GM21576 (cell line): ENCODE measurements at regions not wholly inside any gene's neighbourhood (a gene's known extent, or its start where the extent isn't known, plus 50 kb on each side); places are given as distances from the start of the nearest gene placed in this dataset.
"Not testable (repeated sequence)": the region's sequence is repeated elsewhere in the genome, so short reads cannot be mapped to it uniquely, and the experiment has no call there.

Experiments
- ATAC-seq: cut with Tn5 transposase; IDR thresholded peaks from one replicate; pipeline ENCODE4 v1.9.1; 2021; ENCODE audit warnings: mild to moderate bottlenecking, moderate library complexity; ENCODE audit not compliant: unreplicated experiment

DNA sequence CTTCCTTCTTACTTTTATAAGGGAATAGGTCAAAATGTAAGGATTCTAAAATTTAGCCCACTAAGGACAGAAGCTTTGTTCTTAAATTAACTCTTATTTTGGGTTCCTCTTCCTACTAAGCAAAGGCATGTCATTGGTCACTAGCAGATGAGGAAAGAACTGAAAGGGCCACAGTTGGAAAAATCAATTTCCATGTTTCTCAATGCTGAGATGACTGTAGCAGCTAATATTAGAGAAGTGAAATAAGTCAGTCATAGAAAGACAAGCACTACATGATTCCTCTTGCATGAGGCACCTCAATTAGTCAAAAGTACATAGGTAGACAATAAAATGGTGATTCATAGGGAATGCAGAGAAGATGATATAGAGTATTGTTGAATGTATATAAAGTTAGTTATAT lies 353.7 kb downstream of the RSL24D1 start:
- no peak for ATAC-seq

DNA sequence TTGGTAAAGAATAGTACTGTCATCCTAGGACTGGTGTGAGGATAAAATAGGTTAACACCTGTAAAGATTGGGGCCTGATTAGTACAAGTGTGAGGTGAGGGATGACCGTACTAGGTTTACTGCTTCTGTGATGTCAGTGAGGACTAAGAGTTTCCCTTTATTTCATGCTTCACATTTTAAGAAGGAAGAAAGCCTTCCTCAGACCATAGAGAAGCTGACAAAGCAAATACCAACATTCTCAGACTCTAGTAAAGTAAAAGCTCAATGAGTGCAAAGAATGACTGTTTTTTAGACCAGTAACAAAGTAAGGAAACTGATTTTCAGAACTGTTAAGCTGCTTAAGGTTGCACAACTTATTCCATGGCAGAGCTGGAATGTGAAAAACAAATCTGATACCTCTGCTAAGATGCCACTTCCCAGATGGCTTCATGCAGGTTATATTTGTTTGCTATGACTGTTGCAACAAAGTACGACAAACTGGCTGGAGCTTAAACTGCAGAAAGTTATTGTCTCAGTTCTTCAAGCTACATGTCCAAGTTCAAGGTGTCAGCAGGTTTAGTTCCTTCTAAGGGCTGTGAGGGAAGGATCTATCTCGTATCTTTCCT lies 354.9 kb downstream of the RSL24D1 start:
- ATAC-seq, result no peak

DNA sequence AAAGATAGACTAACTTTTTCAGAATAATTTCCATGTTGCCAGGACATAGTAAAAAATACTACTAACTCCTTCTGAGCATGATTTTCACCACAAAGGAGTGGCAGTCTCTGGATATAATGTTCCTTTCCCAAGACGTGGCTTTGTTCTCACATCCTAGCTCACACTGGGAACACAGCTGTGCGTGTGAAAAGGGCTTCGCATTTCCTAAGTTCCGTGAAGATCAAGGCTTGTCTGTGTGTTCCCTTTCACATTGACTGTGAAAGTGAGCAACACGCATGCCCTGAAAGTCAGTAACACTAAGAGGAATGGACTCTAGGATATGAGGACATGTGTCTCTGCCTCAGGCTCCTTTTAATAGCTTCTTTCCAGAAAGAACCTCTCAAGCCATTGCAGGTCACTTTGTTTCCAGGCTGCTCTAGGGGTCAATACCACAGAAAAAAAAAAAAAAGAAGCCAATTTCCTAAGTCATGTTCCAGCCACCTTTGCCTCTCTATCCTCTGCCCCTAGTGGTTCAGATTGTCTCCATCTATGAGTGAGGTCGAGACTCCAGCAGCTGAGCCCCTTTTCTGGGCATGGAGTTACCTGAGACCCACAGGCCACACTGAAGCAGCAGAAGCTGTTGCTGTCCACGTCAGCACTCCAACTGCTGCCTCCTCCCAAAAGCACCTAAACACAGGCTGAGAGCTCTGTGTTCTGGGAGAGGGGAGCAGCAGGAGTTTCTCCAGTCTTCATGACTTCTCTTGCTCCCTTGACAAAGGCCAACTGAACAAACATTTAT lies 355.9 kb downstream of the RSL24D1 start:
- no peak for ATAC-seq

DNA sequence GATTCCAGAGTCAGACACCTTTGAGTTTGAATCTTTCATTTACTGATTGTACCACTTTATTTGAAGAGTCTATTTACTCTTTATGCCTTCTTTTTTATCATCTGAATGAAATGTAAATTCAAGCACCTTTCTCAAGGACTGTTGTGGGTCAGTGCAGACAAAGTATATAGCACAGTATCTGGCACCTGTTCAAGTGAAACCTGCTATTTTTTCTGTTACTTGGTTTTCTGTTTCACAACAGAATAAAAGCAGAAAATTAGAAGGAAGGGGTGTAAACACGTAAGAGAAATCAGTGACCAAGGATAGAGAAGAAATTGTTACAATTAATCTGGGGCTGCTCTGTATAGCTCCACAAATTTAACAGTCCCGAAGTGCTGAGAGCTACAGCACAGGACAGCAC lies 357.4 kb downstream of the RSL24D1 start:
- ATAC-seq, result no peak

DNA sequence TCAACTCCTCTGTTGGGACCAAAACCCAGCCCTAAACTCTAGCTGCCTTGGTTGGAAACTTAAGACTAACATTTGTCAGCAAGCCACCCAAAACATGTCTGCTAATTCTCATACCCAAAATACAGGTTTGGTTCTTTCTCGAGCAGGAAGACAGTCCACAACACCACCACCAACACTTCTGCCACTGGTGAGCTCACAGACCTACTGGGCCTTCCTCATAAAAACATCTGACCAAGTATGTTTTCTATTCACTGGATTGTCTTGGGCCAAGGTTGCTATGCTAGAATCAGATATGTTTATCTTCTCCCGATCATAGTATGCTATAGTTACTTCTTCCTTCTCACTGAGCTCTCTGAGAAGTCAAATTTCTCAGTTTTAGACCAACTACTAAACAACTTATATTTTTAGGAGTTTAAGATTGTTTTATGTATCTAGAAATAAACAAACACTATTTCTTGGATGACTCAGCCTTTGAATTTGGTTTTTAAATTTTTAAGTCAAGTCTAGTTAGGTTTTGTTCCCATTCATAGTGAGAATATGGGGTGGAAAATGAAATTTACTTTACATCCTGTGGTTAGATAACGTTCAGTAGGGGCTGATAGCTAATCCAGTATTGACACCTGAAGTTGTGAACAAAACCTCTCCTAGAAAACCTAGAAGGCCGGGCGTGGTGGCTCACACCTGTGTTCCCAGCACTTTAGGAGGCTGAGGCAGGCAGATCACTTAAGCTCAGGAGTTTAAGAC lies 360.5 kb downstream of the RSL24D1 start:
- no peak for ATAC-seq

DNA sequence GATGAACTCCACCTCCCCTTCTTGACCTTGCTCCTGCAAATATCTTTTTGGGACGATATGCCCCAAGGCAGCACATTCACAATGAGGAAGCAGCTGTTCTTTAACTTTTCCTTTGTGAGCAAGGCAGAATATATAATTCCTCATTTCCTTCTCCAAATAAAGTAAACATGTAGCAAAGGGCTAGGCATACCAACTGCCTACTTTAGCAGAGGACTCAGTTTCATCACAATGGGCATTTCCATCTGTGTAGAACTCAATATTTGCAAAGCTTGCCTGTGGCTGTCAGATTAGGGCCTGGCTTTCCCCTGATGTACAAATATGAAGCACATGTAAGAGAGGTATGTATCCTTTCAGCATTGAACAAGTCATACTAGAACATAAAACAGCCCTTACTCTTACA lies 366.9 kb downstream of the RSL24D1 start:
- no peak for ATAC-seq

DNA sequence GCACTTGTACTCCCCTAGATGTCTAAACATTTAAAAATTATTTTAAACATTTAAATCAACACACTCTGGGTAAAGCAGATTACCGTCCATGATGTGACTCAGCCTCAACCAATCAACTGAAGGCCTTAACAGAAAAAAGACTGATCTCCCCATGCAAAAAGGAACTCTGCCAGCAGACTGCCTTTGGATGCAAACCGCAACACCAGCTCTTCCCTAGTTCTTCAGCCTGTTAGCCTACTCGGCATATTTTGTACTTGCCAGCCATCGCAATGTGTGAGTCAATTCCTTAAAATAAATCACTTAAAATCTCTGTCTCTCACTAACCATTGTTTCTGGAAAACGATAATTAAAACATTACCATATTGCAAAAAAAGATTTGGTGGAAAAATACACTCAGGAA lies 375.9 kb downstream of the RSL24D1 start:
- ATAC-seq, result no peak

DNA sequence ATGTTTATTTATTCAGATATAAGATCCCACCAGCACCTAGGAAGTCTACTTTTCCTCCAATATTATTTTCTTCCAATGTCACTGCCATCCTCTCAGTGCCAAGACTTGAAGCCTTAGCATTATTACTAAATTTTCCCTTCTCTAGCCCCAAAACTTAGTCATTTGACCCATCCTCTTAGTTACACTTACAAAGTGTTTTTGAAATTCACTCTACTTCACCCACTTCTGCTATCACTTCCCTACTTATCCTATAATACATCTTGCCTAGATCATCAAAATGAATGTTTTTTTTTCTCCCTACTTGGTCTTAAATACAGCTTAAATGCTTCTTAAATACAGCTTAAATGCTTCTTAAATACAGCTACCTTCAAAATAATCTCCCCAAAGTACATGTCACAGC lies 376.6 kb downstream of the RSL24D1 start:
- ATAC-seq, result no peak

DNA sequence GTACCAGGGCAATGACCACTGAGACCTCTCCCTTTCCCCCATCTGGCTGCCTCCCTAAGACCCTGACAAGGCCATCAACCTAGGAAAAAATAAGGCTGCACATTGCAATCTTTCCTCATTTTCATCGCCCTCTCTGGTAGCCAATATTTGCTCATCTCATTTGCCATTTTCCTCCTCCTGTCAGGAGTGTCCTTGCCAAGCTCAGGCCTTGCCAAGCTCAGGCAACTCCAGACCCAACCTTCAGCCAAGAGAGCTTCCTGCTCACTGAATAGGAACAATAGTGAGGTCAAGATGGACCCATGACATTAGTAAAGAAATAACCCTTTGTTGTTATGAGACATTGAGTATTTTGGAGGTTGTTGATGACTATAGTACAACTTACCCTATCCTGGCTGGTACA lies 380.3 kb downstream of the RSL24D1 start:
- no peak for ATAC-seq

DNA sequence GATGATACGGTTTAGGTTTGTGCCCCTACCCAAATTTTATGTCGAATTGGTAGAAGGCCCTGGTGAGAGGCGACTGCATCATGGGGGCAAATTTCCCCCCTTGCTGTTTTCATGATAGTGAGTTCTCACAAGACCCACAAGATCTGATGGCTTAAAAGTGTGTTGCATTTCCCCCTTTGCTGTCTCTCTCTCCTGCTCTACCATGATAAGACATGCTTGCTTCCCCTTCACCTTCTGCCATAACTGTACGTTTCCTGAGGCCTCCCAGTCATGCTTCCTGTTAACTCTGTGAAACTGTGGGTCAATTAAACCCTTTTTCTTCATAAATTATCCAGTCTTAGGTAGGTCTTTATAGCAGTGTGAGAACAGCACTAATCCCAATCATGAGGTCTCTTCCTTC lies 381.2 kb downstream of the RSL24D1 start:
- ATAC-seq, result no peak

DNA sequence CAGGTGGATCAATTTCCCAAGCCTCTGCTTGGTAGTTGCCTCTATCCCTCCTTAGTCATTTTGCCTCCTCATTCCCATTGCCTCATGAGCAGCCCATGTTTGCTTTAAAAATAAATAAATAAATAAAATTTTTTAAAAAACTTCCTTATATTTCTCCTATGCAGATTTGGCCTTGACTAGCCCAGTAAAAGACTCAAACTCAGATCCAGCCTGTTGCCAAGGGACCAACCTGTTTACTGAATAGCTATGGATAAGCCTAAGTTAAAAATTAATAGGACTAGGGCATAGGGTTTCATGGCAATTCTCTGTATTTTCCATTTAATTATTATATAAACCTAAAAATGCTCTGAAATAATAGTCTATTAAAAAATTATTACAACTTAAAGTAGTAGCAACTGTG lies 384.4 kb downstream of the RSL24D1 start:
- no peak for ATAC-seq

DNA sequence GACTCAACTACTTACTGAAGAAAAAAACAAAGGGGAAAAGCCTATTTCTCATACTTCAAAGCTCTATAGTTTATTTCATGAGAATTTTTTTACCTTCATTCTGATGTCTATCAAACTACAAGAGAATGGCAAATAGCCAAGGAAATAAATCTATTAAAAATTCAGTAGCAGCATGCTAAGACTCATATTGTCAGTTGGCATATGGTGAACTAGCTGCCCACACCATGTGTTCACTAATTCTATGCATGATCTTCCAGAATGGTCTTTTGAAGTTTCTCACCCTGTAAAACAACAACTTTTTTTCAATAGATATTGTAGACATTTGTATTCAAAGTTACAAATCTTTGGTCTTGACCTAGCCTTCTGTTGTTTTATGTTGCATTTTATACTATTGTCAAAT lies 386.2 kb downstream of the RSL24D1 start:
- ATAC-seq, result no peak

DNA sequence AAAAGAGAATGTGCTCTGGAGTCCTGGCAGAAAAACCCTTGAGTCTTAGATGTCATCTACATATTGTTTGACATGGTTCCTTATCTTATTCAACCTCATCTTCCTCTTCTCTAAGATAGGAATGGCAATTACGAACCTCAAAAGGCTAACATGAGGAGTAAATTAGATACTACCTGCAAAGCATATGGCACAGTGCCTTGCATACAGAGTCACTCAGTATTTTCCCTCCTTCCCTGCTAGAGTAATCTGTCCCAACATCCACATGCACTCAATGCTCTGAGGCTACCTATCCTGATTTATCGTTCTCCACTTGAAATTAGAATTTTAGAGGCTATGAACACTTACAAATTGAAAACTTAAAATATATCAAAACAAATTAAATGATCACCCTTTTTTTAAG lies 386.7 kb downstream of the RSL24D1 start:
- no peak for ATAC-seq

DNA sequence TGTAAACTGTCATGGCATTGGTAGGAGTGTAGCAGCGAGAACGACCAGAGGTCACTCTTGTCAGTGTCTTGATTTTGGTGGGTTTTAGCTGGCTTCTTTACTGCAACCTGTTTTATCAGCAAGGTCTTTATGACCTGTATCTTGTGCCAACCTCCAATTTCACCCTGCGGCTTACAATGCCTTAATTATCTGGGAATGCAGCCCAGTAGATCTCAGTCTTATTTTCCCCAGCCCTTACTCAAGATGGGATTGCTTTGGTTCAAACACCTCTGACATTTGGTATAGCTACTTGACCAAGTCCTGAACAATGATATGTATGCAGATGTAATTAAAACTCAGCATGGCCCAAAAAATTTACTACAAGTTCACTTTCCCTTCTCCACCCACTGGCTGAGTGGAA lies 388.4 kb downstream of the RSL24D1 start:
- no peak for ATAC-seq

DNA sequence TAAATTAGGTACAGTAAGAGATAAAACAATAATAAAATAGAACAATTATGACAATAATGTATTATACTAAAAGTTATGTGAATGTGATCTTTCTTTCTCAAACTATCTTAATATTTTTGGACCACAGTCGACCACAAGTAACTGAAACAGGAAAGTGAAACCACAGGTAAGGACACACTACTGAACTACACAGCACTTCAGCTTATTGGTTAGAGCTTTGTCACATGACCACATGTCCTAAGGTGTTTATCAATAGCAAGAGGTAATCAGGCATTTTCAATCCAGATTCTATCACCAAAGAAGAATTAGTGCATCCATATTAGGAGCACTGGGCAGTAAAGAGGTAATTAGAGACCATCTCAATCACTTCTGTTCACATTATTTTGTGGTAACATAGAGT lies 392.8 kb downstream of the RSL24D1 start:
- no peak for ATAC-seq

DNA sequence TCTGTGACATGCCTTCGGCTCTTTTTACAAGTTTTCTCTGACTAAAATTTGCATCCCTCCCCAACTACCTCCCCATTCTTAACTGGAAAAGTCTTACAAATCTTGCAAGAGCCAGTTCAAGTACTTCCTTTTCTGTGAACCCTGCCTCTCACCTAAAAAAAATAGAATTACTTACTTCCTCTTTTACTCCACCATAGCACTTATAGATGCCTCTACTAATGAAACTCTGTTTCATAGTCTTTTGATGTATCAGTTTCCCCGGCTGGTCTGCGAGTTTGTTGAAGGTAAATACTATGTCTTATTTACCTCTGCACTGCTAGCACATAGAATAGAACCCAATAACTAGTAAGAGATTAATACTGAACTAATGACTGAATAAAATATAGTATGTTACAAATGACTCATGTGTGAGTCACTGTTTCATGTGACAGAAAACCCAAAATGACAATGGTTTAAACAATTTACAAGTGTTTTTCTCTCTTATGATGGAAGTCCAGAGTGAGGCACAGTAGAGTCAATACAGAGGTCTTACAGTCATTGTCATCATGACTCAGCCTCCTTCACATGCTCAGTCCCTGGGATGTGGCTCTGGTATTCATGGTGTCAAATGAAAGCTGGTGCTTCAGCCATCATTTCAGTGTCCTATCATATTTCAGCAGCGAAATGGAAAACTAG lies 393.5 kb downstream of the RSL24D1 start:
- peak; percentile 87 for ATAC-seq

DNA sequence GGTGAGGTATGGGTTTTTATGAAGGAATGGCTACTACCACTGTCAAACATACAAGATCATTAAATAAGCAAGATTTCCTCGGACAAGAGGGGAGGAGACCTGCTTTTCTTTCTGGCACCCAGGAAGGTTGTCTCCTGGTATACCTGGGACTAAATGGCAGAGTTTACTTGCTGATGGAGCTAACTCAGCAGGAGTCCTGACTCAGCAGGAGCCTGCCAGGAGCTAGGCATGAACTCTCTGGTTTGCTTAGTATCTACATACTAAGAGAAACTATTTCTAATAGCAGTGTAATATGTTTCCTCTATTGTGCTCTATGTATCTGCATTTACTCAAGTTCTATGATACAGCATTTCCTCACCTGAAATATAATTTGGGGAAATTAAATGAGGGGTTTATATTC lies 404.2 kb downstream of the RSL24D1 start:
- ATAC-seq, result no peak

DNA sequence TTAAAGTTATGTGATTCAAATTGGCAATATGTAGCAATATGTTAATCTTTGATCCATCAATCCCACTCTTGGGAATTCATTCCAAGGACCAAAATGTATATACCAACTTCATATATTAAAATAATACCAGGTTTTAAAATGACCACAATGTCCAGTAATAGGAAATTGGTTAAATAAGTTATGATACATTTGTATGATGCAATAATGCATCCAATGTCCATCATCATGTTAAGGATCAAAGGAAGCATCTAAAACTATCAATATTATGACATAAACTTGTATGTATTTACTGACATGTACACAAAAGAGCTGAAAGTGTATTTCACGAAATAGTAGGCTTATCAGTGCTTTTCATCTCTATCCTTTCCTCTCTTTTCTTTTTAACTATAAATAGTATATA lies 406.0 kb downstream of the RSL24D1 start:
- ATAC-seq, result no peak

DNA sequence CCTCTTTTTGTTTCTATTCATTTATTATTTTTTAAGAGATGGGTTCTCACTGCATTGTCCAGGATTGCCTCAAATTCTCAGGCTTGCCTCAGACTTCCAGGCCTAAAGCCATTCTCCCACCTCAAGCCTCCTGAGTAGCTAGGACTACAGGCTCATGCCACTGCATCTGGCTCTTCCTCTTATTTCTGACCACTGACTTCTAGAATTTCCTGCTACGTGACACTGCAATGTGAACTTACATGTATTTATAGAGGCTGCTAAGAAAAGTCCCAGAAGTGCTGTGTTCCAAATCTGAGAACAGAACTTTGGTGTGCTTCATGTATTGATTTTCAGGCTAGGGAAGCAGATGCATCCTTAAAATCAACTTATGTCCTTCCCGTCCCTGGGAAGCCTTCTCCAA lies 407.4 kb downstream of the RSL24D1 start:
- no peak for ATAC-seq

DNA sequence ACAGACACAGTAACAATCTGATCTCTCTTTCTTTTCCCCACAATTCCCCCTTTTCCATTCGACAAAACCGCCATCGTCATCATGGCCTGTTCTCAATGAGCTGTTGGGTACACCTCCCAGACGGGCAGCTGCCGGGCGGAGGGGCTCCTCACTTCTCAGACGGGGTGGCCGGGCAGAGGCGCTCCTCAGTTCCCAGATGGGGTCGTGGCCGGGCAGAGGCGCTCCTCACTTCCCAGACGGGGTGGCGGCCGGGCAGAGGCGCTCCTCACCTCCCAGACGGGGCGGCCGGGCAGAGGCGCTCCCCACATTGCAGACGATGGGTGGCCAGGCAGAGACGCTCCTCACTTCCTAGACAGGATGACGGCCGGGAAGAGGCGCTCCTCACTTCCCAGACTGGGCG lies 415.5 kb downstream of the RSL24D1 start:
- not testable (repeated sequence) for ATAC-seq

DNA sequence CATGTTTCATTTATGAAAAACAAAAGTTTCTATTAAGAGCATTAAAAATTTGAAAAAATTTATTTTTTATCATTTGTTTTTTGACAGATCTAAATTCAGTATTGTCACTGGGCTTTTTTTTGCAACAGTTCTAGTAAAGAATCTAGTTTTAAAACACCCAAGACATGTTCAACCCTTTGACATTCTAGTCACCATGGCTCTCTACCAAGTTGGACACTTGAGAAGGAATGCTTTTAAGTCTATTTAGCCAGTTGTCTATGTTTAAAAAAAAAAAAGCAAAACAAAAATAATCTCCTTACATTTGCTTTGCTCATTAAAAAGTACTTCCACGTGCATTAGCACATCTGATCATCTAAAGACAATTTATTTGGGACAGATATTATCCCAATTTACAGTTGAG lies 417.5 kb downstream of the RSL24D1 start:
- no peak for ATAC-seq

DNA sequence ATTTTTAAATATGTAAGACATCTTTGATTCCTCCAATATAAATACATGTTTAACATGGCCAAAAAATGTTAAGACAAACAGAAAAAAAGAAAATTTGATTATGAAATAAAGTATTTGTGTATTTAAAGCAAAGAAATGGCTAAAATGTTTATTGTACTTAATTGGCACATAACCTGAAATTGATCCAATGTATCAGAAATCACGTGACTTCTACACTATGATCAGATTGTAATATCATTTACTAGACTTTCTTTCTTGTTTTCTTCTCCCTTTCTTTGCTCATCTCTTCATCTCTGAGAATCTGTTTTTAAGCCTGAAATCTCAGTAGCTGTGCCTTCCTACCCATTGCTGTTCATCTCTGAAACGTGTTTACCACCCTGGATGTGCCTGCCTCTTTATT lies 420.3 kb downstream of the RSL24D1 start:
- no peak for ATAC-seq
